ENCODE measurements at regions not wholly inside any gene's neighbourhood (a gene's known extent, or its start where the extent isn't known, plus 50 kb on each side); places are given as distances from the start of the nearest gene placed in this dataset.

DNA sequence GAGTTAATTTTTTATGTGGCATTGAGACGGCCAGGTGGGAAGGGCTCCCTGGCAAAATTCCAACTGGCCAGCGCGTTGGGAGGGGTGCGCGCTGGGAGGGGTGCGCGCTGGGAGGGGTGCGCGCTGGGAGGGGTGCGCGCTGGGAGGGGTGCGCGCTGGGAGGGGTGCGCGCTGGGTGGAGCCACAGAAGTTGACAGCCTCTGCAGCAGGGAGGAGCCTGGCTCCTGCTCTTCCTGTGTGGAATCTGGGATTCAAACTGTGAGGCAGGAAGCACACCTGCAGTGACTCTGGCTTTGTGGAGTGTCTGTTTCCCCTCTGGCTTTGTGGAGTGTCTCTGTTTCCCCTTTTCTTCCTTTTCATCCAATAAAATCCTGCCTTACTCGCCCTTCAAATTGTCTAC lies 147.9 kb upstream of the CBLN2 start:
- DNase-seq = no peak

DNA sequence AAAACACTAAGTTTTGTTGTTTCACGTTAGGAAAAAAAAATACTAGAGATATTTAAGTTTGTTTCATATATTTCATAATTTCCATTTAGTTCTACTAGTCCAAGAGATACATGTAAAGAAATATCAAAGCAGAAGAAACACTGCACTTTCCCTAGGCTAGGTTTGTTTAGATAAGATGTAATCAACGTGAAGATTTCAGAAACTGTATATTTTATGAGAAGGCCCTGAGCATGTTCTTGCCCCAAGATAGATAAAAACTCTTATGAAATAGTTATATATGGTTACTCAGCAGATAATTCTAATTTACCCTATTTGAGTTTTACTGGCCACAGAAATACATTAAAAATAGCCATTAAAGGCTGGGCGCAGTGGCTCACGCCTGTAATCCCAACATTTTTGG lies 143.6 kb upstream of the CBLN2 start:
- DNase-seq = no peak

DNA sequence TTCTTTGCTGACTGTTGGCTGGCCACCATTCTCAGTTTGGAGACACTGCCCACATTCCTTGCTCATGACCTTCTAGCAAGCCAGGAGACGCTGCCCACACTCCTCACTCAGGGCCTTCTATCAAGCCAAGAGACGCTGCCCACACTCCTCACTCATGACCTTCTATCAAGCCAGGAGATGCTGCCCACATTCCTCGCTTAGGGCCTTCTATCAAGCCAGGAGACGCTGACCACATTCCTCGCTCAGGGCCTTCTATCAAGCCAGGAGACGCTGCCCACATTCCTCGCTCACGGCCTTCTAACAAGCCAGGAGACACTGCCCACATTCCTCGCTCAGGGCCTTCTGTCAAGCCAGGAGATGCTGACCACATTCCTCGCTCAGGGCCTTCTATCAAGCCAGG lies 131.3 kb upstream of the CBLN2 start:
- DNase-seq = no peak

DNA sequence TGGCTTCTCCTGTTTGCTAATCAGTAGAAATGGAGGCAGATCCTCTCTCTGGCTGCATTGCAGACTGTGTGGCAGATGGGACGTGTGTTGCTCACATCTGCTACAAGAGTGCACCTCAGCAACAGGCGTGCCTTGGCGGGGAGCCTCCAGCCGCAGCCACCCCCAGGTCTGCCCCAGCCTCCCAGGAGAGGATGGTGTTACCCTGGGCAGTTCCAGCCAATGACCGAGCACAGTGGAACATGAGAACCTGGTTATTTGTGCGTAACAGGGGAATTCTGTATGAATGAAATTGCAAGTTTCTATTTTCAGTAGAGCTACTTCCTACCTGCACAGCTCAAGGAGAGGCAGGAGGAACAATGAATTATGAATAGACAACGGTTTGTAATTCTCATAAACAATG lies 130.6 kb upstream of the CBLN2 start:
- no peak for DNase-seq

DNA sequence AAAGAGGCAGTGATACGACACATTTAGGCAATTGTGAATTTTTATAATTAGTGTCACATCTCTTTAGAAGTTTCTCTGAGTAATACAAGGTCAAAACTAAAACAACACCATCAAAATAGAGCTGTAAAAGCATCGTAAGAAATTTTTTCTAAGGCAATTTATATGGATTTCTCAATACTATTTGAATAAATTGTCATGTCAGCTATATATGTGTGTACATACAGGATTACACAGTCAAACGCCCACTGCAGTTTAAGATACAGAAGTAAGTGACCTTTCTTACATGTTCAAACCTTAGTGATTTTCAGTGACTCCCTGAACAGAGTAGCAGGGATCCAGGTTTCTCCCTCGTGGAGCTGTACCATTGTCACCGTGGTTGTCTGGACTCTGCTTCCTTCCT lies 129.1 kb upstream of the CBLN2 start:
- DNase-seq = no peak

DNA sequence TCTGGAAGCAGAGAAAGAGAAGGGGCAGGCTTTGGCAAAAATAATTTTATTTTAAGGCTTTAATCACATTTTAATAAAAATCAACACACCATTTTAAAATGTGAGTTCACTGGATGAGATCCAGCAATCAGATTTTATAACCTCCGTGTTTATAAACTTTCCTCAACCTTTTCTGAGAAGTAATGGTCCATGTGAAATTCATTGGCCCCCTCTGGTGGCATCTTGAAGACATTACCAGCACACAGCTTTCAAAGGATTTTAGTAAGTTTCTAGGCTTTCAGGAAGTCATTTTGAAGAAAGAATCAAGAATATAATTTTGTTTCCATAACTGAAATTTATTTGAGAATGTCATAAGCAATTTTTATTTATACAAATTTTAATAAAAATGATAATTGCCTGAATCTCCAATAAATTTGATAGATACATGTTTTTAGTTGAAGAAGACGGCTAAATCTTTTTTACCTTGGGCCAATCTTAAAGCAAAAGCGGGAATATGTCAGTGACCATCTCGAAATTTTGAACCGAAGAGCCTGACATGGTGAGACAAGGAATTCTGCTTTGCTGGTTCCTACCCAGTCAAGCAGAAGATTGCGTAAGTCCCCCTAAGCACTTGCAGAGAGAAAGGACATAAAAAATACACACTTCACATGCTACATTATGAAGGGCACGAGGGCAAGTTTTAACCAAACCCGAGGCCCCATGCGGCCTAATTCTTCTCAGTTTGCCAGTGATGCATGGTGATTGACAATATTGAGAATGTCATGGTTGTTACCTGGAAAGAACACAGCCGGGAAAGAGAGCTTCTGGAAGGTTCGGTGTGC lies 128.4 kb upstream of the CBLN2 start:
- DNase-seq = no peak

DNA sequence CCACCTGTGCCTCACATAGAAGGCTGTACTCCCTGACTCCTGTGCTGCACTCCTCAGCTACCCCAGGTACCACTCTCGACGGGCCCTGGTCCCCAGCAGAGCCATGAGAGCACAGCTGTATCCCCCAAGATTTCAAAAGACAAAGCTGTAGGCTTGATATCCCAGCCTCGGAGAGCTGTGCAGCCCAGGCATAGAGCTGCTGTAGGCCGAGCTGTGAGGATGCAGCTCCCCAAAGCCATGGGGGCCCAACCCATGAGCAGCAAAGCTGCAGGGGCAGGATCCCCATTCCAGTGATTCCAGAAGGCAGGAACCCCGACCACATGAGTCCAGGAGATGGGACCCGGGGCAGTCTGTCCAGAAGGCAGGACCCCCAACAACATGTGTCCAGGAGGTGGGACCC lies 123.8 kb upstream of the CBLN2 start:
- DNase-seq = no peak

DNA sequence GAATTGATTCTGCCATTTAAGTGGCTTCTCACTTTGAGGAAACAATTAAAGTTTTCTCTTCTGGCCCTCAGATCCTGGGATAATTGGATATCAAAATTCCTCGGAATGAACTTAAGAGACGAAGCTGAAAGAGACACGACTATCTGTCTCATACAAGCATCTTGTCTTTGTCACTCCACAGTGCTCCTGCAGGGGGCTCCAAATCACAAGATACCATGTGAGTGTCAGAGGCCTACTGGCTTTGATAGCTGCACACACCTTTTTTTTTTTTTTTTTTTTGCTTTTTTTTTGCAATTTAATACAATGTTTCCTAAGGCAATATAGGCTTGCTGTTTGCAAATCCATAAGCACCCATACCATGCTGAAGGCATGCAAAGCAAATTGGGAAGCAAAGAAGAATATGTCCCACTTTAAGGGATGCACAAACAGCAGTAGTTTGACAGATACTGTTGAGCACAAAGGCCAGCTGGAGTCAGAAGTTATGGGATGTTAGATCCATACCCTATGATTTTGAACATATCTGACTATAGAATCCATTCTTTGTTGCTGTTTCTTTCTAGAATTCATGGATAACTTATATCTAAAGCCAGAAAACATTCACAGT lies 109.0 kb upstream of the CBLN2 start:
- DNase-seq = peak; percentile 4

DNA sequence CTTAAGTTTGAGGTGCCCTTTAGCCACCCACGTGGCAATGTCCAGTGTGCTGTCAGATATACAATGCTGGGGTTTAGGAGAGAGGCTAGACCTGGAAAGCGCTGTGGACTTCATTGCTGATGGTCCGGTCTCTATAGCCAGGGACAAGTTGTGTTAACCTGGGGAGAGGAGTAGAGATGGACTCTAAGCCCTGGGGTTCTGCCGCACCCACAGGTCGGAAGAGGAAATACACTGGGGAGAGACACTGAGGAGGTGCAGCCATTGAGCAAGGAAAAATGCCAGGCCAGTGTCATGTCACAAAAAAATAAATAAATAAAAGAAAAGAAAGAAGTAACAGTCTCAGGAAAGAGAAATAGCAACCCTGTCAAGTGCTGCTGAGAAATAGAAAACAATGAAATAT lies 106.9 kb upstream of the CBLN2 start:
- DNase-seq = no peak

DNA sequence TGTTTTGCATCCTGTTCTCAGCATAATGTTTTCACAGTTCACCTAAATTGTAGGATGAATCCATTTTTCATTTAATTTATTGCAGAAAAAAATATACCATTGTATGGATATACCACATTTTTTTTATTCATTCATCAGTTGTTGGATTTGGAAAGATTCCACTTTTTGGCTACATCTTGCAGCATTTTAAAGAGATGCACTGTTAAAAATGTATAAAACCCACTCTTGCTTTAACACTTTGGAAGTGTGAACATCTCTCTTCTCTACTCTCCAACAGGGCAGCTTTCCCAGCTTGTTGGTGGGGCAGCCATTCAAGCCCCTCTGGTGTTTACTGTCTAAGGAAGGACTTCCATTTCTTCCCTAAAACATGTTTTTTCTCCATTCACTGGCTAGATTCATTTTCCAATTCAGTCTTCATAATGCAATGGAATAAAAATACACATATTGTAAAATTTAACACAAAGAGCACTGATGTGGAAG lies 104.4 kb upstream of the CBLN2 start:
- no peak for DNase-seq

DNA sequence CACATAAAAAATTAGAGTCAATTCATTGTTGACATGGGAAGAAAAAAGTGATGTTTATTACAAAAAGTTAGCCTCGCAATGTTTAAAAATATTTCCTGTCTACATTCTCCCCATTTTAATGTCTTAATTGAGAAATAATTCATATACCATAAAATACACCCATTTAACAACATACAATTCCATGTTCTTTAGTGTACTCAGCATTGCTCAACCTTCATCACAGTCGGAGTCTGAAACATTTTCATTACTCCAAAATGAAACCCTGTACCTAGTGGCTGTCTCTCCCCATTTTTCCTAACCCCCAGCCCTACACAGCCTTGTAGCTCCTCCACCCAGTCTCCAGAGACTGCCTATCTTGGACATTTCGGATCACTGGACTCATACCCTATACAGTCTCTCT lies 103.9 kb upstream of the CBLN2 start:
- DNase-seq = no peak

DNA sequence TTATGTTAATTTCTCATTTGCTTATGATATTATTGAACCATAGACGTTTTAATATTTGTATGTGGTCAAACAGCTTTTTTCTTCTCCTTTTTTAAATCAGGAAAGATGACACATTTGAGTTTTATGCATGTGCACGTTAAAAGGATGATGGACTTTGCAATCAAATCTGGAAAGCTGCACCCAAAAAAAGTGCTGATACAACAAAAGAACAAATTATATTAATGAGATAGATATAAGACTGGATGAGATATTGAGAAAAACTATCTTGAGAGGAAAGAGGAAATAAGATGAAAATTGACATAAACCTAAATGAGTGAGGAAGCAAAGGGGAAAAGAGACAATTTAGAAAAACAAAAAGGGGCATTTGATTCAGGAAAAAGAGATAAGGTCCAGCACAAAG lies 96.4 kb upstream of the CBLN2 start:
- DNase-seq = no peak

DNA sequence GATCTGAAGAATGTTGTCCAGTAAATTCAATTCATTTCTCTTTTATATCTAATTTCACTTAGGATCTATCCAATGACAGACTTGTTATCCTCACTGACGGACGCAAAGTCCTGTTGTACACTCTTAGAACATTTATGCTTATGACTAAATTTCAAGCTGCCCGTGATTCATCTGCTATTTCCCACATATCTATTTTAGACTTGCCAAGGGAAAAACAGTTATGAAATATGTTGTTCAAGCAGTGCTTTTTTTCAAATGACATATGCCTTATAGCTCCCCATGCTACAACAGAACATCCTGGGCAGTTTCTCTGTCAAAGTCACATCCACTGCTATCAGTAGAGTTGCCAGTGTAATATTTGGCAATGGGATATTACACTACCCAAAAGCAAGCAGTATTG lies 94.2 kb upstream of the CBLN2 start:
- DNase-seq = no peak

DNA sequence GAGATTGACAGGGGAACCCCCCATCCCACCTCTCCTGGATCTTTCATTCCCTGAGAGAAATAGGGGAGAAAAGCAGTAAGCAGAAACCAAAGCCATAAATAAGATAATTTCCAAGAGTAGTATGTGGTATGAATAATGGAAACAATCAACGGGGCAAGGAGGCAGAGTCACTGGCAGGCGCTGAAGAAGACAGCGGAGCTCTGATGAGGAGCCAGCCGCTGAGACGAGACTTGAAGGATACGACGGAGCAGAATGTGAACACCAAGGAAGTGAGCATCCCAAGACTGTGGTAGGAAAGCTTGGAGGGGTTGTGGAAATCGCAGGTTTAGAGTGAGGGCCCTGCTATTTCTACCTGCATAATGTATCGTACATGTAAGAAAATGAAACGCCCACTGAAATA lies 93.6 kb upstream of the CBLN2 start:
- no peak for DNase-seq

DNA sequence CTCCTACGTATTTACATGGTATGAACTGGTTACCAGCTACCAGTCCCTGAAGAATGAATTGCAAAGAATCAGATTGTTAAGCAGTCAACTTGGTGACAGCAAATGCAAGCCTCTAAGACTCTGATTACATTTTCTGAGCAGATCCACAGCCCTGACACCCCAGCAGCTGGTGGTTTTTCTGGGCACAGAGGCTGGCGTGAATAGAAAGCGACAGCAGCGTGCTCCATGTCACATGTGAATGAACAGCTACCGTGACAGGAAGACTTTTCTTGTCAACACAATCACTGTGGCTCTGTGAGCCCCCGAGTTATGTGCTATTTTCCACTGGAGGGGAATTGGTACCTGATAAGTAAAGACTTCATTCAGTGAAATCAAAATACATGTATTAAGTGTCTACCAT lies 93.2 kb upstream of the CBLN2 start:
- DNase-seq = no peak

DNA sequence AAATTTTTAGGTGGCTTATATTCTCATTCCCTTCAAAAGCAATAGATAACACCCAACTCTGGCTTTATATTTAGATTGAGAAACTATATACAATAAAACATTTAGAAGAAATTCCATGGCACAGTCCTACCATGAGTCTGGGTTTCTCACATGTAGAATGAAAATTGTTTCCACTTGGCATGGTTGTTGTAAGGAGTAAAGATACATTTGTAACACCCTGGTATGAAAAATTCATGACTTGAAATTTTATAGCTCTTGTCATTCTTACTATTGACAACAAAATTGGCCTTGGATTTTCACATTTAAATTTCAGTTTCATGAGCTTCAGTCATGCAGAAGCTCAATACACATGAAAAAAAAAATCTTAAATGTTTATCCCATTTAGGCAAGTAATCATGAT lies 92.5 kb upstream of the CBLN2 start:
- DNase-seq = no peak

DNA sequence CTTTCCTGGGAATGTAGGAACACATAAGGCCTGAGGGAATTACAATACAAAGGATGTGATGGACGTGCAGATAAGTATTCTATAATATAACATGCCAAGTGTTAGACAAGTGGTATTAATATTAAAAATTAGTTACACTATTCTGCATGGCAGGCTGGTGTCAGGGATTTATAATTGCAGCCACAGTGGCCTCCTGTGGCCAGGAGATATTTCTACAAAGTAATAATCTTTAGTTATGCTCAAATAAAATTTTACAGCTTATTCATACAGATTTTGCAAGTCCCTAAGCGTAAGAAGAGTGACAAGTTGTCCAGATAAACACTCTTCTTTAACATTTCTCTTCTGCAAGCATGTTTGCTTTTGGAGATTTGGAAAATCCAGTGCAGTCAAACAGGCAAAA lies 90.4 kb upstream of the CBLN2 start:
- DNase-seq = no peak

DNA sequence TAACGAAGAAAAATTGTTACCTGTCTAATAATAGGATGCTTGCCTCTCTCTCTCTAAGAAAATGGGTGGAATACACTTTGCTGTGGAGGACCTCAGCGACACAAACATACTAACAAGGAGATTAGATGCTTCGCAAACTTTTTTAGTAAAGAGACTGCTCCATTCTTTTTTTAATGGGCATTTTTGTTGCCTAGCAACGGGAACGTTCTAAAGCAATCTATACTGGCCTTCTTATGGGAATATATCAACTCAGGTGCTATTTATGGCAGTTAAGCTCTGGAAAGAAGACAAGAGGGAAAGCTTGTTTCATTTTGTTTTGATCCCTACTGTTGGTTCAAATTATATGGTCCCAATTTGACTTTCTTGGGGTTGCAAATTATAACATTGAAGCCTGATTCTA lies 86.8 kb upstream of the CBLN2 start:
- no peak for DNase-seq

DNA sequence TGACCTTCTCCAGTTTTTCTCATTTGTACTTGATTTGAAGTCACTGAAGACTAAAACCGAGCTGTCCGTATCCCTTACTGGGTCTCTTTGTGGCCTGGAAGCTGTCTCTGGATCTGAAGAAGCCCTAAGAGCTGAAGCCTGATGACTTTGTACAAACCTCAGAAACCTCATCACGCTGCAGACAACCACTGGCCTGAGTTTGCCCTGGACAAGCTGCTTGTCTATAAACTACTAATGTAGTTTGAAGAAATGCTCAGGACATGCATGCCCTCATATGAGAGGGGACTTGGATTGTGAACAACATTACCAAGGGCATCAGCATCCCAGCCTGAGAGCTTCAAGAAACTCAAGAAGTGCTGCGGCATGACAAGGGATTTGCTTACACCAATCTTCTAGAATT lies 79.3 kb upstream of the CBLN2 start:
- no peak for DNase-seq

DNA sequence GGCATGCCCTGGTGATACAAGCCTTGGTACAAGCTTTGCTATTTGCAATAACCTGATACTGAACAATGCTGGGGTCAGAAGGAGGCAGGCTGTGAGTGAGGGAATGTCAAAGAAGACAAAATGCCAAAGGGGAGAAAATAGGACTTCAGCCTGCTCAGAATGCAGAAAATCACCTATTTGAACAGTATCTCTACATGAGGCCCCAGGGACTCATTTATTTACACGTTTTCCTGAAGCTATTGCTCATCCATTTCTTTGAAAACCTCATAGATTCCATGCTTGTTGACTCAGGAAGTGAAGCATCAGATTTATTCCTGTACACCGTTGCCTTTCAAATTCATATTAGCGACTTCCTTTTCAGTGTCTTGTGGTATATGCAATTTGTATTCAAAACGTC lies 69.4 kb upstream of the CBLN2 start:
- no peak for DNase-seq

DNA sequence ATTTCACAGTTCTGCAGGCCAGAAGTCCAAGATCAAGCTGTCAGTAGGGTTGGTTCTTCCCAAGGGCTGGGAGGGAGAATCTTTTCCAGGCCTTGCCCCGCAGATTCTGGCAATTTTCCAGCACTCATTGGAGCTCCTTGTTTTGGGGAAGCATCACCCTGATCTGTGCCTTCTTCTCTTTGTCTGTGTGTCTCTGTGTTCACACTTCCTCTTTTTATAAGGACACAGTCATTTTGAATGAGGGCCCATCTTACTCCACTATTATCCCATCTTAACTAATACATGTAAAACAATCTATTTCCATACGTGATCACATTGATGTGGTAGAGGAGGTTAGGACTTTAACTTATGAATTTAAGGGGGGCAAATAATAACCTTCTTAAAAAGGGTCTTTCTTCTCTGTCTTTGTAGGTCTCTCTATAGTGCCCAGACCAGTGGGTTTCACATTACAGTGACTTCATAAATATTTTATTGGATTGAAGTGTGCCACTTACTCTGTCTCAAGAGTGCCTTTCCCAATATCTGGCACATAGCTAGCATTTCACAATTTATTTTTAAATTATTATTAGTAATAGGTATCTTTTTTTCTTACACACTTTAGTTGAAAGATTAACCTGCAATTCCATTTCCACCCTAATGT lies 68.9 kb upstream of the CBLN2 start:
- DNase-seq = no peak

DNA sequence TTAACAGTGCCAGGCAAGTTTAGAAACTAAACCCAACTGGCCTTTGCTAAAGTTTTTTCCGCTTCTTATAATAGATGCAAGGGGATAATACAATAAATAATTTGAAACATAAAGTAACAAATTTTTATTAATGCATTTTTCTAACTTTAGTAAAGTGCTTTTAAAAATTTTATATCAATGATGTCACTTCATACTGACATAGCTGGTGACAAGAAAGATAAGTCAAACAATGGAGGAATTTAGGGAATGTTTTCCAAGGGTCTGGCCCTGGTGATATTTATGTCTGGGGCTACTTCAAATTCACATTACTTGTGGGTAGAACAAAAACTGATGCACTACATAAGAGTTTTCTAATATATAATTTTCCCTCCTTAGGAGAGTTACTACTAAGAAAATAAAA lies 61.2 kb upstream of the CBLN2 start:
- no peak for DNase-seq

DNA sequence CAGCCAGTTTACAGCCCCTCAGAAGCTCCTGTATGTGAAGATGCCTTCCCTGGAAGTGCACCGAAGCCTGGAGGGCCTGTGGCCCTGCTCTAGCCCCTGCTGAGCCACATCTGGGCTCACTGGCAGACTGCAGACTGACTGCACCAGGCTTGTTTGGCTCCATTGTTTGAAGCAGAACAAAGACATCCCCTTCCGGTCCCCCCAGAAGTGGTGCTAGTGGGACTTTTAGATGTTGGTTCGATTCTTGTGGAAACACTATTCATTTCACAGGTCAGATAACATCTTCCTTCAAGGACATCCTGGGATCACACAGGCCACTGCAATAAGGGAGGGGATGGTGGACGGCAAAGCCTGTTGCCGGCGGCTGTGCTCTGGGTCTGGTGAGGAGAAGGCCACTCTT lies 57.8 kb upstream of the CBLN2 start:
- DNase-seq = no peak

DNA sequence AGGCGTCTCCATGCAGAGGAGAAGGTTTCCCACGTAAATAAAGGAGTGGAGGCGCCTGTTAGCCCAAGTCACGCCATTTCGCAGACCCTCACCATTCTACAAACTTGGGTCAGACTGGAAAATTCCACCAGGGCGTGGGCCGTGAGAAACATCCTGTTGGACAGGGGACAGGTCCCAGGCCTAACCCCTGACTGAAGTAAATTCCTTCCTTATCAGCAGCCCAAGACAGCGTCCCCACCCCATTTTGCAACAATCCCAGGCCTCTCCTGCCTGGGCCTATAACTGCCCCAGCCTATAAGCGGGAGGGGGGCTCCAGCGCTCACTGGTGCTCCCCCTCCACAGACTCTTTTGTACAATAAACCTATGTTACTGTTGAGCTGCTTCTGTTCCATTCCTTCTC lies 57.3 kb upstream of the CBLN2 start:
- DNase-seq = no peak

Measured in activated naive CD4-positive, alpha-beta T cell treated with Interleukin-2 at 50 U/mL for 16 hours (primary cell).